ACC112 (cell line): ENCODE measurements at regions not wholly inside any gene's neighbourhood (a gene's known extent, or its start where the extent isn't known, plus 50 kb on each side); places are given as distances from the start of the nearest gene placed in this dataset.
"Not testable (repeated sequence)": the region's sequence is repeated elsewhere in the genome, so short reads cannot be mapped to it uniquely, and the experiment has no call there.

Experiments
- H2AFZ ChIP-seq: fragments of 200-600 bp; sonication (generic); one replicate; pipeline ENCODE4 v1.6.0; 2017; ENCODE audit warnings: antibody characterized with exemption, low read length; ENCODE audit not compliant: unreplicated experiment
- H3K27ac ChIP-seq: fragments of 200-600 bp; sonication (generic); 2 replicates; pipeline ENCODE4 v1.5.1; 2014; ENCODE audit warnings: low read depth, mild to moderate bottlenecking, antibody characterized with exemption, low read length, moderate library complexity
- H3K27me3 ChIP-seq: fragments of 200-600 bp; sonication (generic); 2 replicates; pipeline ENCODE4 v1.6.1; 2014; ENCODE audit warnings: mild to moderate bottlenecking, antibody characterized with exemption, low read length, moderate library complexity, mixed read lengths; ENCODE audit not compliant: insufficient read depth
- H3K36me3 ChIP-seq: fragments of 200-600 bp; sonication (generic); 2 replicates; pipeline ENCODE4 v1.6.1; 2016; ENCODE audit warnings: mild to moderate bottlenecking, antibody characterized with exemption, low read length, moderate library complexity, mixed read lengths; ENCODE audit not compliant: insufficient read depth
- H3K4me1 ChIP-seq: fragments of 200-600 bp; sonication (generic); one replicate; pipeline ENCODE4 v1.6.1; 2016; ENCODE audit warnings: low read length, mixed read lengths; ENCODE audit not compliant: insufficient read depth, unreplicated experiment, control insufficient read depth
- H3K4me3 ChIP-seq: fragments of 200-600 bp; sonication (generic); 2 replicates; pipeline ENCODE4 v1.5.1; 2014; ENCODE audit warnings: mild to moderate bottlenecking, low read depth, low read length
- H3K79me2 ChIP-seq: fragments of 200-600 bp; sonication (generic); one replicate; pipeline ENCODE4 v1.6.0; 2016; ENCODE audit warnings: low read length; ENCODE audit not compliant: control insufficient read depth, unreplicated experiment, insufficient read depth

GRCh38 chr16:10314811-10315210 is 71.0 kb upstream of the ATF7IP2 start:
- H3K36me3 ChIP-seq, result no peaks in the 10 kb centered on the region
- H3K27me3 ChIP-seq, result no peaks in the 10 kb centered on the region
- no peak overlapping the region for H3K27ac ChIP-seq
- no peaks in the 10 kb centered on the region for H3K79me2 ChIP-seq
- H2AFZ ChIP-seq, result no peak overlapping the region
- no peak overlapping the region for H3K4me3 ChIP-seq
- no peaks in the 10 kb centered on the region for H3K4me1 ChIP-seq

- Histone ChIP-seq H3K4me3 (no peak overlapping the region), H3K36me3 (no peaks in the 10 kb centered on the region), H3K27ac (no peak overlapping the region), H2AFZ (no peak overlapping the region), H3K79me2 (no peaks in the 10 kb centered on the region), H3K27me3 (no peaks in the 10 kb centered on the region), H3K4me1 (no peaks in the 10 kb centered on the region)
Observed at GRCh38 chr16:10317425-10318001, 68.3 kb upstream of the ATF7IP2 start.

- Histone ChIP-seq H3K36me3 (no peaks in the 10 kb centered on the region), H3K27me3 (no peaks in the 10 kb centered on the region), H2AFZ (no peak overlapping the region), H3K4me1 (no peaks in the 10 kb centered on the region), H3K4me3 (no peak overlapping the region), H3K27ac (no peak overlapping the region), H3K79me2 (no peaks in the 10 kb centered on the region)
Observed at GRCh38 chr16:10318798-10319500, 66.9 kb upstream of the ATF7IP2 start.

- Histone ChIP-seq H3K36me3 (no peaks in the 10 kb centered on the region), H2AFZ (no peak overlapping the region)
Observed at GRCh38 chr16:10321407-10322387, 64.2 kb upstream of the ATF7IP2 start.

GRCh38 chr16:10322723-10323527 is 62.9 kb upstream of the ATF7IP2 start:
- Histone ChIP-seq H3K79me2 (no peaks in the 10 kb centered on the region), H3K27ac (no peak overlapping the region), H3K27me3 (no peaks in the 10 kb centered on the region), H2AFZ (no peak overlapping the region), H3K4me3 (no peak overlapping the region), H3K4me1 (no peaks in the 10 kb centered on the region), H3K36me3 (no peaks in the 10 kb centered on the region)

More at GRCh38 chr16:10321407-10322387, 64.2 kb upstream of the ATF7IP2 start:
- Histone ChIP-seq H3K4me3 (no peak overlapping the region), H3K79me2 (no peaks in the 10 kb centered on the region), H3K27ac (no peak overlapping the region), H3K27me3 (no peaks in the 10 kb centered on the region), H3K4me1 (no peaks in the 10 kb centered on the region)

- H3K27me3 ChIP-seq, result no peaks in the 10 kb centered on the region
- H3K36me3 ChIP-seq, result no peaks in the 10 kb centered on the region
- H3K4me3 ChIP-seq, result no peak overlapping the region
- H3K79me2 ChIP-seq, result no peaks in the 10 kb centered on the region
- H2AFZ ChIP-seq, result no peak overlapping the region
- no peaks in the 10 kb centered on the region for H3K4me1 ChIP-seq
- no peak overlapping the region for H3K27ac ChIP-seq
Observed at GRCh38 chr16:10323528-10323869, 62.4 kb upstream of the ATF7IP2 start.

- Histone ChIP-seq H3K27me3 (no peaks in the 10 kb centered on the region), H3K27ac (no peak overlapping the region), H3K36me3 (no peaks in the 10 kb centered on the region), H3K4me3 (no peak overlapping the region), H3K79me2 (no peaks in the 10 kb centered on the region), H2AFZ (no peak overlapping the region), H3K4me1 (no peaks in the 10 kb centered on the region)
Observed at GRCh38 chr16:10324210-10324609, 61.7 kb upstream of the ATF7IP2 start.

- no peaks in the 10 kb centered on the region for H3K27me3 ChIP-seq
Observed at GRCh38 chr16:10325783-10326543, 59.9 kb upstream of the ATF7IP2 start.

GRCh38 chr16:10326647-10327046 is 59.2 kb upstream of the ATF7IP2 start:
- H2AFZ ChIP-seq, result no peak overlapping the region
- no peaks in the 10 kb centered on the region for H3K27me3 ChIP-seq
- no peaks in the 10 kb centered on the region for H3K4me1 ChIP-seq
- no peaks in the 10 kb centered on the region for H3K36me3 ChIP-seq
- no peak overlapping the region for H3K4me3 ChIP-seq
- no peak overlapping the region for H3K27ac ChIP-seq
- H3K79me2 ChIP-seq, result no peaks in the 10 kb centered on the region

More at GRCh38 chr16:10325783-10326543, 59.9 kb upstream of the ATF7IP2 start:
- no peaks in the 10 kb centered on the region for H3K79me2 ChIP-seq
- H3K4me1 ChIP-seq, result no peaks in the 10 kb centered on the region
- H3K36me3 ChIP-seq, result no peaks in the 10 kb centered on the region
- H2AFZ ChIP-seq, result no peak overlapping the region
- H3K27ac ChIP-seq, result no peak overlapping the region
- no peak overlapping the region for H3K4me3 ChIP-seq

- H3K79me2 ChIP-seq, H3K36me3 ChIP-seq, H3K4me1 ChIP-seq, H3K4me3 ChIP-seq, H3K27me3 ChIP-seq, H3K27ac ChIP-seq: not testable (repeated sequence)
- peak overlapping the region; percentile 14 for H2AFZ ChIP-seq
Observed at GRCh38 chr16:10328291-10328690, 57.6 kb upstream of the ATF7IP2 start.
